GM23248 (cell line): ENCODE measurements at regions not wholly inside any gene's neighbourhood (a gene's known extent, or its start where the extent isn't known, plus 50 kb on each side); places are given as distances from the start of the nearest gene placed in this dataset.

ENCODE experiments used
- EZH2 ChIP-seq: fragments of 200-600 bp; sonication (generic); IDR thresholded peaks from 2 replicates; pipeline ENCODE4 v1.6.1; 2018; ENCODE audit warnings: antibody characterized with exemption, mild to moderate bottlenecking; ENCODE audit not compliant: insufficient read depth, poor library complexity, severe bottlenecking
- EZH2phosphoT487 ChIP-seq: fragments of 200-600 bp; sonication (generic); IDR thresholded peaks from 2 replicates; pipeline ENCODE4 v1.6.1; 2018; ENCODE audit warnings: antibody characterized with exemption, moderate library complexity, mild to moderate bottlenecking, low read depth; ENCODE audit not compliant: insufficient read depth

DNA sequence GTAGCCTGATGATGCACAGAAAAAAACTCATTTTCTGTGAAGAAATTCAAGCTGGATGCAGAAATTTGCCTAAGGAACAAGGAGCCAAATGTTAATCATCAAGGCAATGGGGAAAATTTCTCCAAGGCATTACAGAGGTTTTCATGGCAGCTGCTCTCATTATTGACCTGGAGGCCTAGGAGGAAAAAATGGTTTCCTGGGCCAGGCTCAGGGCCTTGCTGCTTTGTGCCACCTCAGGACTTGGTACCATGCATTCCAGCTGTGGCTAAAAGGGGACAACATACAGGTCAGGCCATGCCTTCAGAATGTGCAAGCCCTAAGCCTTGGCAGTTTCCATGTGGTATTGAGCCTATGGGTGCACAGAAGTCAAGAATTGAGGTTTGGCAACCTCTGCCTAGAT lies 1320.1 kb upstream of the MIR17HG start:
- no peak for TF ChIP-seq EZH2
- TF ChIP-seq EZH2phosphoT487, result no peak
